ENCODE measurements at regions not wholly inside any gene's neighbourhood (a gene's known extent, or its start where the extent isn't known, plus 50 kb on each side); places are given as distances from the start of the nearest gene placed in this dataset.

DNA sequence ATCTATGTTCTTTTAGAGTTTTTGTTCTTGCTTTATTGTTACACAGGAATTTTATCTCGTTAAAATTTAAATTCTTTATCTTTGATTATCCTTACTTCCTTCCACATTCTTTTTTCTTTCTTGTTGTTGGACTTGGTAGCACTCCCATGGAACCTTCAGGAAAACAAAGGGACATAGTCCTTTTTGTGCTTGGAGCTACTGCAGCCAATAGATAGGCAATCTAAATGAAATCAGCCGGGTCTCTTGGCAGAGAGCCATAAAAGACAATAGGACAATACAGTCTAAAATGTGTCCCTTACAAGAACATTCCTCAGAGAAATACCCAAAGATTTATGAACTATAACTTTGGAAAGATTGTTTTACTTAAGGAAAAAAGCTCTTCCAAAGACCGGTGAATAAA lies 548.1 kb upstream of the C9orf72 start:
- Histone ChIP-seq H4K8ac (ENCODE audit: extremely low read depth, insufficient read depth, low read length) (no peak overlapping the region), H2AK5ac (ENCODE audit: low read depth, low read length) (no peak overlapping the region), H3K23me2 (ENCODE audit: low read depth, low read length) (no peaks in the 10 kb centered on the region), H4K5ac (ENCODE audit: insufficient read length, low read depth, low read length) (no peak overlapping the region), H2BK20ac (ENCODE audit: low read length) (no peak overlapping the region), H3K4ac (replicated peaks; ENCODE audit: insufficient read length, low read depth, low read length) (no peak overlapping the region), H4K91ac (replicated peaks; ENCODE audit: insufficient read length, low read length) (no peak overlapping the region), H3K18ac (ENCODE audit: extremely low read depth, low read length) (no peak overlapping the region), H2AFZ (ENCODE audit: low read length) (no peak overlapping the region), H3K23ac (ENCODE audit: insufficient read length) (no peak overlapping the region), H3K4me3 (ENCODE audit: extremely low read depth in 1 of 4, insufficient read depth in 2 of 4, low read depth in 3 of 4, low read length in 4 of 4) (no peak overlapping the region), H3K14ac (ENCODE audit: insufficient read length) (no peak overlapping the region), H3K79me1 (ENCODE audit: low read depth, low read length) (no peaks in the 10 kb centered on the region), H3K4me1 (replicated peaks in 1 of 4; ENCODE audit: control insufficient read depth in 3 of 4, insufficient read depth in 4 of 4, low read length in 3 of 4) (no peaks in the 10 kb centered on the region; a peak in 2 of 7 replicates), H4K20me1 (replicated peaks in 1 of 2; ENCODE audit: control insufficient read depth in 1 of 2, insufficient read depth in 2 of 2, low read length in 2 of 2) (no peaks in the 10 kb centered on the region), H3K56ac (replicated peaks; ENCODE audit: insufficient read length, low read depth, low read length) (no peak overlapping the region), H2BK15ac (ENCODE audit: low read length) (no peak overlapping the region), H2BK120ac (replicated peaks; ENCODE audit: low read depth, low read length) (no peak overlapping the region), H2BK12ac (ENCODE audit: low read depth, low read length) (no peak overlapping the region), H3K9me3 (ENCODE audit: insufficient read depth in 2 of 2, low read depth in 1 of 2, low read length in 1 of 2) (no peaks in the 10 kb centered on the region), H3K9ac (replicated peaks in 1 of 4; ENCODE audit: extremely low read depth in 1 of 4, low read depth in 3 of 4, low read length in 3 of 4) (no peak overlapping the region), H2BK5ac (ENCODE audit: low read depth, low read length) (no peak overlapping the region), H3K4me2 (ENCODE audit: insufficient read depth in 1 of 2, low read depth in 2 of 2, low read length in 2 of 2) (no peak overlapping the region), H3K27ac (ENCODE audit: low read depth, low read length) (no peak overlapping the region), H3K79me2 (ENCODE audit: control insufficient read depth in 1 of 2, insufficient read depth in 2 of 2, low read length in 2 of 2) (no peaks in the 10 kb centered on the region), H3K27me3 (replicated peaks in 1 of 4; ENCODE audit: control insufficient read depth in 3 of 4, extremely low read depth in 1 of 4, insufficient read depth in 3 of 4, low read length in 3 of 4) (no peaks in the 10 kb centered on the region), H3K36me3 (ENCODE audit: control insufficient read depth in 2 of 4, insufficient read depth in 4 of 4, low read length in 3 of 4) (no peaks in the 10 kb centered on the region)
- DNase-seq (ENCODE audit: low read depth in 1 of 2, low spot score in 2 of 2) (no peak), FAIRE-seq (no peak)
- ChIA-PET CTCF (ENCODE audit: partially characterized antibody) (no interaction called here), POLR2A (ENCODE audit: partially characterized antibody) (no interaction called here)
- 82% methylated on average over 3 of the region's 3 CpGs; no CpG with 5 or more reads in 1 of the 2 experiments for WGBS, 2 experiments (ENCODE audit: extremely low coverage in 1 of 2, insufficient coverage in 1 of 2, insufficient read length in 1 of 2, insufficient replicate concordance in 2 of 2, low coverage in 1 of 2, low lambda C conversion rate in 2 of 2, missing lambda C conversion rate in 1 of 2)
- no peak for TF ChIP-seq EP300 (IDR thresholded peaks at IDR 0.05; ENCODE audit: borderline replicate concordance in 1 of 2, low read depth in 2 of 2, low read length in 2 of 2)
- TF ChIP-seq HDAC2 (IDR thresholded peaks at IDR 0.05; ENCODE audit: borderline replicate concordance in 1 of 2, low read depth in 2 of 2, low read length in 2 of 2): no peak
- TF ChIP-seq POU5F1 (IDR thresholded peaks at IDR 0.05; ENCODE audit: low read depth, low read length): no peak
- no peak for TF ChIP-seq ASH2L (IDR thresholded peaks at IDR 0.05; ENCODE audit: low read length)
- no peak for TF ChIP-seq BACH1 (IDR thresholded peaks at IDR 0.05; ENCODE audit: low read length)
- no peak for TF ChIP-seq SP2 (IDR thresholded peaks at IDR 0.05; ENCODE audit: low read length)
- TF ChIP-seq SUZ12 (IDR thresholded peaks at IDR 0.05; ENCODE audit: low read length): no peak
- no peak for TF ChIP-seq TEAD4 (IDR thresholded peaks at IDR 0.05; ENCODE audit: low read depth, low read length)
- TF ChIP-seq HDAC6 (IDR thresholded peaks at IDR 0.05; ENCODE audit: low read depth, low read length): no peak
- no peak for TF ChIP-seq EZH2 (IDR thresholded peaks at IDR 0.05; ENCODE audit: low read depth, low read length, severe bottlenecking)
- TF ChIP-seq, protein P1, sequence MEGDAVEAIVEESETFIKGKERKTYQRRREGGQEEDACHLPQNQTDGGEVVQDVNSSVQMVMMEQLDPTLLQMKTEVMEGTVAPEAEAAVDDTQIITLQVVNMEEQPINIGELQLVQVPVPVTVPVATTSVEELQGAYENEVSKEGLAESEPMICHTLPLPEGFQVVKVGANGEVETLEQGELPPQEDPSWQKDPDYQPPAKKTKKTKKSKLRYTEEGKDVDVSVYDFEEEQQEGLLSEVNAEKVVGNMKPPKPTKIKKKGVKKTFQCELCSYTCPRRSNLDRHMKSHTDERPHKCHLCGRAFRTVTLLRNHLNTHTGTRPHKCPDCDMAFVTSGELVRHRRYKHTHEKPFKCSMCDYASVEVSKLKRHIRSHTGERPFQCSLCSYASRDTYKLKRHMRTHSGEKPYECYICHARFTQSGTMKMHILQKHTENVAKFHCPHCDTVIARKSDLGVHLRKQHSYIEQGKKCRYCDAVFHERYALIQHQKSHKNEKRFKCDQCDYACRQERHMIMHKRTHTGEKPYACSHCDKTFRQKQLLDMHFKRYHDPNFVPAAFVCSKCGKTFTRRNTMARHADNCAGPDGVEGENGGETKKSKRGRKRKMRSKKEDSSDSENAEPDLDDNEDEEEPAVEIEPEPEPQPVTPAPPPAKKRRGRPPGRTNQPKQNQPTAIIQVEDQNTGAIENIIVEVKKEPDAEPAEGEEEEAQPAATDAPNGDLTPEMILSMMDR (IDR thresholded peaks at IDR 0.05; ENCODE audit: control extremely low read depth in 1 of 3, insufficient read depth in 1 of 3, low read depth in 1 of 3, low read length in 3 of 3): no peak
- TF ChIP-seq PHF8 (conservative IDR thresholded peaks at IDR 0.05; ENCODE audit: low read depth, low read length): no peak
- no peak for TF ChIP-seq SRF (IDR thresholded peaks at IDR 0.05; ENCODE audit: low read depth, low read length)
